HEK293 (cell line): ENCODE measurements at regions not wholly inside any gene's neighbourhood (a gene's known extent, or its start where the extent isn't known, plus 50 kb on each side); places are given as distances from the start of the nearest gene placed in this dataset.

Experiments used
- CTCF ChIA-PET: fragments of 350-600 bp; formaldehyde crosslinking; extraction: SDS; loops from one replicate; lab custom pipeline; 2021; ENCODE audit warnings: antibody characterized with exemption; lab: Yijun Ruan, JAX
- POLR2A ChIA-PET: fragments of 300-600 bp; formaldehyde crosslinking; extraction: SDS; loops from one replicate; lab custom pipeline; 2020; ENCODE audit warnings: antibody characterized with exemption, inconsistent platforms; lab: Yijun Ruan, JAX
- H3K27ac ChIP-seq: fragments of 200-500 bp; sonication (Bioruptor generic); 2 replicates; pipeline ENCODE4 v1.5.1; 2014; ENCODE audit warnings: low read depth, low read length, control low read depth, inconsistent platforms; ENCODE audit errors: extremely low read depth
- H3K36me3 ChIP-seq, 2 experiments: fragments of 200-500 bp in 1 of 2; sonication (Bioruptor generic) in 1 of 2; 1 replicate in 1 of 2; 2 replicates in 1 of 2; pipeline ENCODE4 v1.5.1; 2014 to 2017; ENCODE audit warnings: inconsistent platforms in 2 of 2, low read length in 2 of 2; ENCODE audit not compliant: control insufficient read depth in 2 of 2, insufficient read depth in 1 of 2
- H3K4me1 ChIP-seq: fragments of 200-500 bp; sonication (Bioruptor generic); 2 replicates; pipeline ENCODE4 v1.5.1; 2014; ENCODE audit warnings: mild to moderate bottlenecking, low read length, inconsistent platforms; ENCODE audit not compliant: control insufficient read depth, insufficient read depth
- H3K4me3 ChIP-seq: 2 replicates; pipeline ENCODE4 v1.5.1; 2011; ENCODE audit warnings: low read depth, mild to moderate bottlenecking, control low read depth, low read length, moderate library complexity
- H3K9me3 ChIP-seq: fragments of 200-500 bp; sonication (Bioruptor generic); 2 replicates; pipeline ENCODE4 v1.5.1; 2014; ENCODE audit warnings: low read depth, low read length, inconsistent platforms; ENCODE audit not compliant: control insufficient read depth, insufficient read depth
- BCL11A ChIP-seq: fragments of 450-650 bp; formaldehyde crosslinking; IDR thresholded peaks from 2 replicates; pipeline ENCODE4 v1.5.1; 2016; ENCODE audit warnings: low read depth, missing biosample characterization, missing genetic modification characterization
- SP2 ChIP-seq: fragments of 450-650 bp; formaldehyde crosslinking; IDR thresholded peaks from 2 replicates; pipeline ENCODE4 v1.5.1; 2016; ENCODE audit warnings: missing biosample characterization, missing genetic modification characterization
- YY2 ChIP-seq: fragments of 450-650 bp; formaldehyde crosslinking; IDR thresholded peaks from 2 replicates; pipeline ENCODE4 v1.5.1; 2016; ENCODE audit warnings: missing biosample characterization, missing genetic modification characterization
- ZBTB11 ChIP-seq: fragments of 450-650 bp; formaldehyde crosslinking; conservative IDR thresholded peaks from 2 replicates; pipeline ENCODE4 v1.5.1; 2016; ENCODE audit warnings: low read depth, missing biosample characterization, missing genetic modification characterization
- ZBTB20 ChIP-seq: fragments of 450-650 bp; formaldehyde crosslinking; IDR thresholded peaks from 2 replicates; pipeline ENCODE4 v1.5.1; 2016; ENCODE audit warnings: missing biosample characterization, missing genetic modification characterization
- ZBTB44 ChIP-seq: fragments of 450-650 bp; IDR thresholded peaks from 2 replicates; pipeline ENCODE4 v1.5.1; 2018; ENCODE audit warnings: missing biosample characterization, mild to moderate bottlenecking, missing genetic modification characterization
- ZFHX2 ChIP-seq: fragments of 450-650 bp; formaldehyde crosslinking; conservative IDR thresholded peaks from 2 replicates; pipeline ENCODE4 v1.5.1; 2016; ENCODE audit warnings: missing biosample characterization, missing genetic modification characterization
- ZNF10 ChIP-seq: fragments of 450-650 bp; formaldehyde crosslinking; IDR thresholded peaks from 2 replicates; pipeline ENCODE4 v1.5.1; 2017; ENCODE audit warnings: missing biosample characterization, missing genetic modification characterization
- ZNF146 ChIP-seq: fragments of 450-650 bp; formaldehyde crosslinking; IDR thresholded peaks from 2 replicates; pipeline ENCODE4 v1.5.1; 2016; ENCODE audit warnings: missing biosample characterization, missing genetic modification characterization
- ZNF148 ChIP-seq: fragments of 450-650 bp; formaldehyde crosslinking; IDR thresholded peaks from 2 replicates; pipeline ENCODE4 v1.5.0; 2017; ENCODE audit warnings: missing biosample characterization, missing genetic modification characterization, borderline replicate concordance
- ZNF155 ChIP-seq: fragments of 450-650 bp; formaldehyde crosslinking; IDR thresholded peaks from 2 replicates; pipeline ENCODE4 v1.5.1; 2016; ENCODE audit warnings: missing biosample characterization, missing genetic modification characterization
- ZNF184 ChIP-seq: fragments of 450-650 bp; IDR thresholded peaks from 2 replicates; pipeline ENCODE4 v1.5.1; 2018; ENCODE audit warnings: missing biosample characterization, mild to moderate bottlenecking, missing genetic modification characterization
- ZNF221 ChIP-seq: fragments of 450-650 bp; formaldehyde crosslinking; IDR thresholded peaks from 2 replicates; pipeline ENCODE4 v1.5.1; 2017; ENCODE audit warnings: missing biosample characterization, missing genetic modification characterization, borderline replicate concordance
- ZNF280C ChIP-seq: fragments of 450-650 bp; formaldehyde crosslinking; IDR thresholded peaks from 2 replicates; pipeline ENCODE4 v1.5.1; 2016; ENCODE audit warnings: missing biosample characterization, missing genetic modification characterization
- ZNF311 ChIP-seq: fragments of 450-650 bp; formaldehyde crosslinking; IDR thresholded peaks from 2 replicates; pipeline ENCODE4 v1.5.1; 2017; ENCODE audit warnings: missing biosample characterization, missing genetic modification characterization, borderline replicate concordance
- ZNF350 ChIP-seq: fragments of 450-650 bp; formaldehyde crosslinking; IDR thresholded peaks from 2 replicates; pipeline ENCODE4 v1.5.0; 2017; ENCODE audit warnings: missing biosample characterization, mild to moderate bottlenecking, missing genetic modification characterization
- ZNF354C ChIP-seq: fragments of 450-650 bp; formaldehyde crosslinking; IDR thresholded peaks from 2 replicates; pipeline ENCODE4 v1.5.1; 2016; ENCODE audit warnings: missing biosample characterization, missing genetic modification characterization, low read depth, borderline replicate concordance
- ZNF404 ChIP-seq: fragments of 450-650 bp; formaldehyde crosslinking; IDR thresholded peaks from 2 replicates; pipeline ENCODE4 v1.5.1; 2017; ENCODE audit warnings: missing biosample characterization, missing genetic modification characterization
- ZNF473 ChIP-seq: fragments of 450-650 bp; formaldehyde crosslinking; IDR thresholded peaks from 2 replicates; pipeline ENCODE4 v1.5.1; 2017; ENCODE audit warnings: missing biosample characterization, missing genetic modification characterization
- ZNF48 ChIP-seq: fragments of 450-650 bp; formaldehyde crosslinking; IDR thresholded peaks from 2 replicates; pipeline ENCODE4 v1.5.1; 2016; ENCODE audit warnings: missing biosample characterization, missing genetic modification characterization
- ZNF488 ChIP-seq: fragments of 450-650 bp; formaldehyde crosslinking; IDR thresholded peaks from 2 replicates; pipeline ENCODE4 v1.5.1; 2016; ENCODE audit warnings: missing biosample characterization, missing genetic modification characterization
- ZNF561 ChIP-seq: fragments of 450-650 bp; IDR thresholded peaks from 2 replicates; pipeline ENCODE4 v1.5.1; 2018; ENCODE audit warnings: missing biosample characterization, missing genetic modification characterization, borderline replicate concordance
- ZNF664 ChIP-seq: fragments of 450-650 bp; formaldehyde crosslinking; IDR thresholded peaks from 2 replicates; pipeline ENCODE4 v1.5.1; 2016; ENCODE audit warnings: missing biosample characterization, missing genetic modification characterization
- ZNF670 ChIP-seq: fragments of 450-650 bp; formaldehyde crosslinking; IDR thresholded peaks from 2 replicates; pipeline ENCODE4 v1.5.1; 2016; ENCODE audit warnings: missing biosample characterization, missing genetic modification characterization, low read depth
- ZNF747 ChIP-seq: fragments of 450-650 bp; formaldehyde crosslinking; IDR thresholded peaks from 2 replicates; pipeline ENCODE4 v1.5.1; 2016; ENCODE audit warnings: missing biosample characterization, missing genetic modification characterization
- ZNF785 ChIP-seq: fragments of 450-650 bp; formaldehyde crosslinking; IDR thresholded peaks from 2 replicates; pipeline ENCODE4 v1.5.1; 2016; ENCODE audit warnings: missing biosample characterization, missing genetic modification characterization
- ZSCAN30 ChIP-seq: fragments of 450-650 bp; IDR thresholded peaks from 2 replicates; pipeline ENCODE4 v1.5.1; 2018; ENCODE audit warnings: missing biosample characterization, mild to moderate bottlenecking, missing genetic modification characterization, moderate library complexity

- no peak for TF ChIP-seq ZNF664 (tag by site-specific recombination)
- TF ChIP-seq ZNF184 = no peak
- TF ChIP-seq ZNF404 = no peak
- no peak for TF ChIP-seq ZNF747 (tag by site-specific recombination)
- TF ChIP-seq ZNF280C (tag by site-specific recombination) = no peak
- TF ChIP-seq ZBTB11 (tag by site-specific recombination) = no peak
- no peak for TF ChIP-seq ZBTB44 (tag by site-specific recombination)
- TF ChIP-seq ZNF488 (tag by site-specific recombination) = no peak
- TF ChIP-seq ZNF10 (tag by site-specific recombination) = no peak
- no peak for TF ChIP-seq SP2 (tag by site-specific recombination)
- no peak for TF ChIP-seq ZNF221 (tag by site-specific recombination)
- Histone ChIP-seq H3K4me3 (no peak overlapping the region), H3K27ac (no peak overlapping the region), H3K9me3 (no peaks in the 10 kb centered on the region), H3K4me1 (no peaks in the 10 kb centered on the region), H3K36me3 (no peaks in the 10 kb centered on the region)
- ChIA-PET POLR2A (no interaction called here), CTCF (no interaction called here)
Measured at GRCh38 chr11:86861810-86862209, 61.5 kb downstream of the PRSS23 start.

GRCh38 chr11:86863476-86863875 lies 63.1 kb downstream of the PRSS23 start:
- no peaks in the 10 kb centered on the region for H3K9me3 ChIP-seq
- no peak overlapping the region for H3K27ac ChIP-seq
- H3K4me1 ChIP-seq = no peaks in the 10 kb centered on the region
- H3K36me3 ChIP-seq = no peaks in the 10 kb centered on the region
- CTCF ChIA-PET = interaction anchor here (1.1 kb wide), 1 partner anchor 55 kb away, joined by 3 read pairs; no protein-coding TSS in a partner anchor
- H3K4me3 ChIP-seq = no peak overlapping the region
- POLR2A ChIA-PET = no interaction called here
- no peak for TF ChIP-seq ZNF785
- no peak for TF ChIP-seq ZNF561 (tag by site-specific recombination)
- no peak for TF ChIP-seq ZNF473 (tag by site-specific recombination)
- TF ChIP-seq ZFHX2 = no peak
- no peak for TF ChIP-seq ZNF155 (tag by site-specific recombination)
- no peak for TF ChIP-seq ZSCAN30 (tag by site-specific recombination)
- no peak for TF ChIP-seq ZNF148 (tag by site-specific recombination)
- TF ChIP-seq ZNF350 (tag by site-specific recombination) = no peak
- no peak for TF ChIP-seq ZNF354C (tag by site-specific recombination)
- no peak for TF ChIP-seq BCL11A (tag by site-specific recombination)
- TF ChIP-seq ZNF670 (tag by site-specific recombination) = no peak
- no peak for TF ChIP-seq ZNF146 (tag by site-specific recombination)
- TF ChIP-seq YY2 = no peak
- TF ChIP-seq ZNF10 (tag by site-specific recombination) = no peak
- no peak for TF ChIP-seq ZNF311 (tag by site-specific recombination)
- no peak for TF ChIP-seq ZBTB20 (tag by site-specific recombination)
- TF ChIP-seq ZNF48 = no peak
